BE2C (cell line): ENCODE measurements at regions not wholly inside any gene's neighbourhood (a gene's known extent, or its start where the extent isn't known, plus 50 kb on each side); places are given as distances from the start of the nearest gene placed in this dataset.

Experiments
- DNase-seq: peaks from one replicate; pipeline ENCODE4 v3.0.0-alpha.2; 2020
- H3K27me3 ChIP-seq: fragments of 250-450 bp; sonication (Bioruptor Pico); 2 replicates; pipeline ENCODE4 v1.5.1; 2020; ENCODE audit warnings: mild to moderate bottlenecking
- H3K36me3 ChIP-seq: fragments of 250-450 bp; sonication (Bioruptor Pico); 2 replicates; pipeline ENCODE4 v1.5.1; 2020; ENCODE audit warnings: mild to moderate bottlenecking
- H3K4me1 ChIP-seq: fragments of 250-450 bp; sonication (Bioruptor Pico); 2 replicates; pipeline ENCODE4 v1.5.1; 2020
- H3K4me3 ChIP-seq: 2 replicates; pipeline ENCODE4 v1.5.1; 2011; ENCODE audit warnings: low read depth, low read length
- H3K9me3 ChIP-seq: fragments of 250-450 bp; sonication (Bioruptor Pico); 2 replicates; pipeline ENCODE4 v1.5.1; 2020
- CTCF ChIP-seq: IDR thresholded peaks from 2 replicates; pipeline ENCODE4 v1.5.1; 2012; ENCODE audit warnings: mild to moderate bottlenecking, low read depth, low read length

DNA sequence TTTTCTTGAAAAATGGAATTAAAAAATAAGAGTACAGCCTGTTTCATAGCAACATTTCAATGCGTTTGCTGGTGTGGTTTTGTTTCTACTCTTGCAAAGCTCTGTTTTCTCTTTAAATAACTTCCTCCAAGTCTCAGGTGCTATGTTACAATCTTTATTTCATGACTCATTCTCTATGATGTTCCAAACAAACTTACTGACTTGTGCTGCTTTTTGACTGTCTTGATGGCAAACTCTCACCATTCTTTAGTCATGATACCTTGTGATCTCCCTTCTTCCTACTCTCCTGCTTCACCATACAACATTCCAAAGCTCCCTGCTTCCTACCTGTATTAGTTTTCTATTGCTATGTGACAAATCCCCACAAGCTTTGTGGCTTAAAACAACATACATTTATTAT, 166.1 kb downstream of the C11orf91 start:
- TF ChIP-seq CTCF = no peak
- DNase-seq = no peak
- H3K4me3 ChIP-seq = no peak overlapping the region
- H3K36me3 ChIP-seq = no peaks in the 10 kb centered on the region
- H3K9me3 ChIP-seq = no peaks in the 10 kb centered on the region
- no peaks in the 10 kb centered on the region for H3K4me1 ChIP-seq
- H3K27me3 ChIP-seq = no peaks in the 10 kb centered on the region

- H3K27me3 ChIP-seq = no peaks in the 10 kb centered on the region
- no peak for DNase-seq
- H3K4me3 ChIP-seq = no peak overlapping the region
Measured at GRCh38 chr11:33533386-33534052, 167.1 kb downstream of the C11orf91 start.

GRCh38 chr11:33532720-33533385, 167.8 kb downstream of the C11orf91 start:
- no peak for DNase-seq
- Histone ChIP-seq H3K27me3 (no peaks in the 10 kb centered on the region), H3K9me3 (no peaks in the 10 kb centered on the region), H3K4me3 (no peak overlapping the region), H3K4me1 (no peaks in the 10 kb centered on the region), H3K36me3 (no peaks in the 10 kb centered on the region)
- TF ChIP-seq CTCF = no peak

More at GRCh38 chr11:33533386-33534052, 167.1 kb downstream of the C11orf91 start:
- Histone ChIP-seq H3K36me3 (no peaks in the 10 kb centered on the region), H3K9me3 (no peaks in the 10 kb centered on the region), H3K4me1 (no peaks in the 10 kb centered on the region)
- no peak for TF ChIP-seq CTCF

GRCh38 chr11:33532257-33532656, 168.4 kb downstream of the C11orf91 start:
- H3K4me1 ChIP-seq = no peaks in the 10 kb centered on the region
- H3K27me3 ChIP-seq = no peaks in the 10 kb centered on the region
- H3K4me3 ChIP-seq = no peak overlapping the region
- no peak for DNase-seq
- H3K36me3 ChIP-seq = no peaks in the 10 kb centered on the region
- H3K9me3 ChIP-seq = no peaks in the 10 kb centered on the region
- no peak for TF ChIP-seq CTCF

GRCh38 chr11:33531743-33532181, 168.9 kb downstream of the C11orf91 start:
- Histone ChIP-seq H3K27me3 (no peaks in the 10 kb centered on the region), H3K9me3 (no peaks in the 10 kb centered on the region), H3K4me1 (no peaks in the 10 kb centered on the region), H3K4me3 (no peak overlapping the region), H3K36me3 (no peaks in the 10 kb centered on the region)
- DNase-seq = no peak
- TF ChIP-seq CTCF = no peak

GRCh38 chr11:33530815-33531214, 169.8 kb downstream of the C11orf91 start:
- no peak for DNase-seq
- Histone ChIP-seq H3K4me1 (no peaks in the 10 kb centered on the region), H3K27me3 (no peaks in the 10 kb centered on the region), H3K36me3 (no peaks in the 10 kb centered on the region), H3K4me3 (no peak overlapping the region), H3K9me3 (no peaks in the 10 kb centered on the region)
- TF ChIP-seq CTCF = no peak
